AG04449 (cell line): ENCODE measurements at regions not wholly inside any gene's neighbourhood (a gene's known extent, or its start where the extent isn't known, plus 50 kb on each side); places are given as distances from the start of the nearest gene placed in this dataset.

ENCODE experiments used
- CTCF ChIA-PET: fragments of 350-600 bp; formaldehyde crosslinking; extraction: SDS; loops from one replicate; lab custom pipeline; 2021; ENCODE audit warnings: antibody characterized with exemption; lab: Yijun Ruan, JAX
- POLR2A ChIA-PET: fragments of 400-600, 350-600 bp; formaldehyde crosslinking; extraction: SDS; loops from one replicate; lab custom pipeline; 2020; ENCODE audit warnings: antibody characterized with exemption, inconsistent platforms; lab: Yijun Ruan, JAX
- DNase-seq: peaks from one replicate; pipeline ENCODE4 v3.0.0-alpha.2; 2010; ENCODE audit warnings: low read depth, low spot score
- H3K4me3 ChIP-seq: 2 replicates; pipeline ENCODE4 v1.5.1; 2011; ENCODE audit warnings: low read depth, mild to moderate bottlenecking, control low read depth, low read length
- TF ChIP-seq, protein P1 (sequence below): IDR thresholded peaks from one replicate; pipeline ENCODE4 v1.5.1; 2011; ENCODE audit warnings: mild to moderate bottlenecking, moderate library complexity, low read length, control low read depth, inconsistent platforms; ENCODE audit not compliant: insufficient read depth; ENCODE audit errors: missing control alignments

DNA sequence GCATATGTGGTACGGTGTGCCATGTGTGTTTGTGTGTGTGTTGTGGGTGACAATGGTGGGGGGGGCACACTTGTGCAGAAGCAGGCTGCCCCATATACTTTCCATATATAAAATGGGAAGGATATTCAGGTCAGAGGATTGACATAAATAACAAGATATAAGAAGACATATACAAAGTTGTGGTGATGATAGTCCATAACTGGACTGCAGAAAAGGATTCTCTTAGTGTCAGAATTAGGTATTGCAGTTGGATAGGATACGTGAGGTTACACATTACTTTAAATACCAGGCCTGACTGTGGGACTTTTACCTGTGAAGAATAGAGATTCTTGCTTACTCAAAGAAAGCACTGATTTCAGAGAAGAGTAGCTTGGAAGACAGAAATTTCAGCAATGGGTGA is 1260.3 kb downstream of the EPHA7 start:
- DNase-seq: no peak
- TF ChIP-seq, protein P1, sequence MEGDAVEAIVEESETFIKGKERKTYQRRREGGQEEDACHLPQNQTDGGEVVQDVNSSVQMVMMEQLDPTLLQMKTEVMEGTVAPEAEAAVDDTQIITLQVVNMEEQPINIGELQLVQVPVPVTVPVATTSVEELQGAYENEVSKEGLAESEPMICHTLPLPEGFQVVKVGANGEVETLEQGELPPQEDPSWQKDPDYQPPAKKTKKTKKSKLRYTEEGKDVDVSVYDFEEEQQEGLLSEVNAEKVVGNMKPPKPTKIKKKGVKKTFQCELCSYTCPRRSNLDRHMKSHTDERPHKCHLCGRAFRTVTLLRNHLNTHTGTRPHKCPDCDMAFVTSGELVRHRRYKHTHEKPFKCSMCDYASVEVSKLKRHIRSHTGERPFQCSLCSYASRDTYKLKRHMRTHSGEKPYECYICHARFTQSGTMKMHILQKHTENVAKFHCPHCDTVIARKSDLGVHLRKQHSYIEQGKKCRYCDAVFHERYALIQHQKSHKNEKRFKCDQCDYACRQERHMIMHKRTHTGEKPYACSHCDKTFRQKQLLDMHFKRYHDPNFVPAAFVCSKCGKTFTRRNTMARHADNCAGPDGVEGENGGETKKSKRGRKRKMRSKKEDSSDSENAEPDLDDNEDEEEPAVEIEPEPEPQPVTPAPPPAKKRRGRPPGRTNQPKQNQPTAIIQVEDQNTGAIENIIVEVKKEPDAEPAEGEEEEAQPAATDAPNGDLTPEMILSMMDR: no peak
- ChIA-PET CTCF (no interaction called here), POLR2A (no interaction called here)
- H3K4me3 ChIP-seq: no peak overlapping the region

DNA sequence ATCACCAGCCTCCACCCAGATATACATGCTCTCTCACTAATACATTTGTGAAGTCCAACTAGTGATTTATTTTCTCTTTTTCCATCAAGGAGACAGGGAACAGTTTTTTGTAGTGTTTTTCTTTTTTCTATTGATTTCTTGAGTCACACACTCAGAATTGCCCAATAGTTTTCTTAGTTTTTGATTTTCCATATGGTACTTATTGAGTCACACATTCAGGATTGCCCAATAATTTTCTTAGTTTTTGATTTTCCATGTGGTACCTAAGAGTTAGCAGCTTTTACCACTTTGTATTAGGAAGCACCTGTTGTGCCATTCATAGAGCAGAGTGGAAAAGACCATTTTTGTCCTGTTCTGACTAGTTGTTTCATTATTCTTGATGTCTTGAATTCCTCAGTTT is 1268.8 kb downstream of the EPHA7 start:
- no peak overlapping the region for H3K4me3 ChIP-seq
- ChIA-PET POLR2A (no interaction called here), CTCF (no interaction called here)
- TF ChIP-seq, protein P1: no peak
- DNase-seq: no peak

DNA sequence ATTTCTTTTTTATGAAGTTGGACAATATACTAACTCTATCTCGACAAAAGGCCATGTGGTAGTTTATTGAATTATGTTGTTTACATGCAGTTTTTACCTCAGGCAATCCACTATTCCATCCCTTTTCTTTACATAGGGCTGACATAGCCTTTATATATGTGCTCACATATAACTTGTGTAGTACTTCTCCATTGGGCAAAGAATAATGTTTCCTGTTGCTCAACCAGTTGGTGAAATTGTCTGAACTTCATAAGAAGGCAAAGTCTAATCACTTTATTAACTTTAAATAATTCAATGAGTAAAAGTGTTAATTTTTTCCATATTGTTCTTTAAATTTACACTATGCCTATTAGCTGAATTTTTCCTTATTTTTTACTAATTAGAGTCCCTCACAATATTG is 1272.1 kb downstream of the EPHA7 start:
- no peak overlapping the region for H3K4me3 ChIP-seq
- TF ChIP-seq, protein P1: no peak
- POLR2A ChIA-PET: no interaction called here
- CTCF ChIA-PET: no interaction called here
- no peak for DNase-seq

DNA sequence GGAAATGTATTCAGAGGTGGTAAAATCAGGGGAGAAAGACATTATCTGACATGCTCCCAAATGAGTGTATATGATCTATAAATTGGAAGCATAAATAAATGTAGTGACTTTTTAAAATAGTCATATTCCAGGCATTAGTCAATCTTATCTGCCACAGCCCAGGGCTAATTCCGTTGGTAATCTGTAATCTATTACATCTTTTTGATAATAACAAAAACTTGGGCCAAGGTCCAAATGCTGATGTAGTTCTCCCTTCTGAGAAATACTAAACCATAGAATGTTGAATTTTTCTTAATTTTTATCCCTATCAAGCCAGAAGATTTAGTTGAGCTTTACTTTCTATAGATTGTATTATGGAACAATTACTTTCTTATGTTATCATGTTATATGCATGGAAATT is 1279.8 kb downstream of the EPHA7 start:
- TF ChIP-seq, protein P1: no peak
- no peak for DNase-seq
- ChIA-PET POLR2A (no interaction called here), CTCF (no interaction called here)
- no peak overlapping the region for H3K4me3 ChIP-seq

DNA sequence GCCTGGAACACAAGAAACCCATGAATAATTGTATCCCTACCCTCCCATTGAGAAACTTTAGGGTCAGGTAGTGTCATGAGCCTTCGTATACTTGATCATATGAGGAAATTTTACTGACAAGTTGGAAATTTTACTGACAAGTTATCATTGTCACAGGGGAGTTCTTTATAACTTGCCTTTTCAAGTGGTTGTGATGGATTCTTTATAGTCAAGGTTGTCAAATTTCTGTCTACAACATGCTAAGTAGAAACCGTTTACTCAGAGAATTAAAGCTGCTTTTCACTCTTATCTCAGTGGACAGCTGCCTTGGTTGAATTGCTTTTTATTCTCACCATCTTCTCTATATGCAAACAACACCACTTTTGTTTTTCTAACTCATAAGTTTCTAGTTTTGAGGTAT is 1286.4 kb downstream of the EPHA7 start:
- no peak overlapping the region for H3K4me3 ChIP-seq
- TF ChIP-seq, protein P1: no peak
- DNase-seq: no peak
- CTCF ChIA-PET: no interaction called here
- POLR2A ChIA-PET: no interaction called here

DNA sequence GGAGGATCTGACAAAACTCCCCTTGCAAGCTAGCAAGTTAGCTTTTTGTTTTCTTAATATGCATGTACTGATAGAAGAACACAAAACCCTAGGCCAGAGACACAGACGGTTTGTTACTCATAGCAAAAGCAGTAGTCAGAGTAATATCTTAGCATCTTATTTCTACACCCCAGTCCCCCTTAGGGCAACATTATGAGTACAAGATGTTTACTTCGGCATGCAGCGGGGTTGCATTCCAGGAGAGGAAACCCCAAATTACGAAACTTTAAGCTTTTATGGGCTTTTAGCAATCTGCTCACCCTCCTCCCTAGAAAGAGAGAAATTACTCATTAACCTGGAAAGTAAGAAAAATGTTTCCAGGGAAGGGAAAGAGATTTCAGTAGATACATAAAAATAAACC is 1286.9 kb downstream of the EPHA7 start:
- ChIA-PET POLR2A (no interaction called here), CTCF (no interaction called here)
- H3K4me3 ChIP-seq: no peak overlapping the region
- no peak for DNase-seq
- TF ChIP-seq, protein P1: no peak
